ENCODE measurements at regions not wholly inside any gene's neighbourhood (a gene's known extent, or its start where the extent isn't known, plus 50 kb on each side); places are given as distances from the start of the nearest gene placed in this dataset.

DNA sequence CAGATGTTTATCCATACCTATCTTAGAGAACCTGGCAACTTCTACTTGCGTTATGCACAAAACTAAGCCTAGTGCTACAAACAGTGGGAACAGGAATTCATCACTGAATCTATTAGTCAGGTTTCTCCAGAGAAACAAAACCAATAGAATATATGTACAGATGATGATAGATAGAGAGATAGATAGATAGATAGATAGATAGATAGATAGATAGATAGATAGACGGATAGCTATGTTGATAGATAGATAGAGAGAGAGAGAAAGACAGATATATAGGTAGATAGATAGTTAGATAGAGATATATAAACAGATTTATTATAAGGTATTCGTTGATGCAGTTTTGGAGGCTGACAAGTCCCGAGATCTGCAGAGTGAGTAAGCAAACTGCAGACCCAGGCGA is 495.6 kb downstream of the TMEM114 start:
- TF ChIP-seq CTCF (IDR thresholded peaks at IDR 0.05) = no peak
- no peak for TF ChIP-seq POLR2A (IDR thresholded peaks at IDR 0.05)
